Subcutaneous abdominal adipose tissue (tissue), 5 donors: ENCODE measurements at regions not wholly inside any gene's neighbourhood (a gene's known extent, or its start where the extent isn't known, plus 50 kb on each side); places are given as distances from the start of the nearest gene placed in this dataset.

ENCODE experiments used
- H3K27ac ChIP-seq: one replicate; pipeline ENCODE4 v1.7.0; 2013; ENCODE audit warnings: low read depth, mild to moderate bottlenecking, inconsistent platforms, low read length, moderate library complexity
- H3K27me3 ChIP-seq, 5 donors: one replicate each; pipeline ENCODE4 v1.7.0; 2013; ENCODE audit warnings: low read length in 5 of 5, inconsistent platforms in 1 of 5; ENCODE audit not compliant: control insufficient read depth in 5 of 5, insufficient read depth in 4 of 5
- H3K36me3 ChIP-seq, 5 donors: one replicate each; pipeline ENCODE4 v1.7.0; 2013; ENCODE audit warnings: low read length in 5 of 5; ENCODE audit not compliant: control insufficient read depth in 5 of 5, insufficient read depth in 5 of 5
- H3K4me1 ChIP-seq, 5 donors: one replicate each; pipeline ENCODE4 v1.7.0; 2013; ENCODE audit warnings: low read length in 5 of 5, mild to moderate bottlenecking in 3 of 5, moderate library complexity in 1 of 5; ENCODE audit not compliant: control insufficient read depth in 5 of 5, insufficient read depth in 5 of 5
- H3K4me3 ChIP-seq, 5 donors: one replicate each; pipeline ENCODE4 v1.7.0; 2013; ENCODE audit warnings: low read length in 5 of 5, low read depth in 1 of 5
- H3K9ac ChIP-seq, 5 donors: one replicate each; pipeline ENCODE4 v1.7.0; 2013; ENCODE audit warnings: low read length in 5 of 5, mild to moderate bottlenecking in 4 of 5, moderate library complexity in 3 of 5
- H3K9me3 ChIP-seq, 5 donors: one replicate each; pipeline ENCODE4 v1.7.0; 2013; ENCODE audit warnings: low read length in 5 of 5; ENCODE audit not compliant: control insufficient read depth in 5 of 5
- donor health status: healthy.
- donor health status: healthy.
- donor health status: healthy.
- donor health status: healthy.
- donor health status: healthy.

DNA sequence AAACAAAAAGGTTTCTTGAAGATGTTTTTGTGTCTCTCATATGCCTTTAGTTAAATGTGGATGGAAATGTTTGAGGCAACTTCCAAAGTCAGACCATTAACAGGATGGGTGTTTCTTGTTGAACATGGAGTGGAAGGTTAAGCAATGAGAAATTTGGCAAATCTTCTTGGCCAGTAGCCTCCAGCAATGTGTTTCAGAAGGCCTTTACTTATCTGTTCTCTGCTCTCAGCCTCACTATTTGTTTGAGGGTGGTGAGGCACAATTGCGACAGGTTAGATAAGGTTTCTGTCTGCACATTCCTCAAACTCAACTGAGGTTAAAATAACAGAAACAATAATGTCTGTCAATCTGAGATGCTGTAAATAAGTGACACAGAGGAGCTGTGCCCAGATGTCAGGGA lies 1019.0 kb downstream of the DIAPH3 start:
- H3K36me3 ChIP-seq: no peaks in the 10 kb centered on the region
- H3K4me1 ChIP-seq: no peaks in the 10 kb centered on the region
- no peaks in the 10 kb centered on the region for H3K9me3 ChIP-seq
- H3K27ac ChIP-seq: no peak overlapping the region
- no peak overlapping the region for H3K4me3 ChIP-seq
- H3K27me3 ChIP-seq: no peaks in the 10 kb centered on the region
- H3K9ac ChIP-seq: no peak overlapping the region

DNA sequence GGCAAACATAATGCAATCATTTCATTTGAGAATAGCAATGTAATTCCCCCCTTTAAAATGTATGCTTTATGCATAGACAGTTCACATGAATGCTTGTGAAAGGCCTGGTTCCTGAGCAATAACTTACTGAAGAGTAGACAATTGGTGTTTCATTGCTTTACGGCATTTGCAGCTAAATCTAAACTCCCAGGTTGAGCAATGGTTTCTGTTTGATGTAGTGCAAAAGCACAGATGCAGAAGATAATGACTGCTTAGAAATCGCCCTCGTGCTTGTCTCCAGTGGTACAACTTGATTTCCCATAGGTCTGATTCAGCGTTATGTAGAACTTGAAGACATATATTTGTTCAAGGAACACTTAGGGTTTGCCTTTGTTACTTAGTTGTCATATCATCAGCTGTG lies 1018.3 kb downstream of the DIAPH3 start:
- Histone ChIP-seq H3K4me1 (no peaks in the 10 kb centered on the region), H3K9me3 (no peaks in the 10 kb centered on the region), H3K9ac (no peak overlapping the region), H3K27ac (no peak overlapping the region), H3K4me3 (no peak overlapping the region), H3K36me3 (no peaks in the 10 kb centered on the region), H3K27me3 (no peaks in the 10 kb centered on the region)

DNA sequence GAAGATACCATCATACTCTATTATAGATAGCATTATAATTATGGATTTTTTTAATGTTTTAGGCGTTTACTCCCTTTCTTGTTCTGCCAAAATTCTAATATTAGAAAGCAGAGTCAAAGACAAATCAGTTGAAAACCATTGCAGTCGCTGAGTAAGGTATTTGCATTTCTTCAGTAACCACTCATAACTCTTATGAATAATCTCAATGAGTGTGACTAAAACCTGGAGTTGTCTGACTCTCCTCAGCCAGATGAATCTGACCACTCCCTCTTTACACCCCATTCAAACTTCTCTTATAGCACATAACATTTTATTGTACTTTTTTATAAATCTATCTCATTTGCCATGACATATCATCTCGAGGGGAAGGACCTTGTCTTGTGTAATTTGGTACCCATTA lies 1006.5 kb downstream of the DIAPH3 start:
- Histone ChIP-seq H3K9me3 (peaks cover 0 to 4% (median 0%) of the 10 kb centered on the region in 5 donors), H3K4me3 (no peak overlapping the region), H3K9ac (no peak overlapping the region), H3K4me1 (no peaks in the 10 kb centered on the region), H3K36me3 (no peaks in the 10 kb centered on the region), H3K27ac (no peak overlapping the region), H3K27me3 (no peaks in the 10 kb centered on the region)

DNA sequence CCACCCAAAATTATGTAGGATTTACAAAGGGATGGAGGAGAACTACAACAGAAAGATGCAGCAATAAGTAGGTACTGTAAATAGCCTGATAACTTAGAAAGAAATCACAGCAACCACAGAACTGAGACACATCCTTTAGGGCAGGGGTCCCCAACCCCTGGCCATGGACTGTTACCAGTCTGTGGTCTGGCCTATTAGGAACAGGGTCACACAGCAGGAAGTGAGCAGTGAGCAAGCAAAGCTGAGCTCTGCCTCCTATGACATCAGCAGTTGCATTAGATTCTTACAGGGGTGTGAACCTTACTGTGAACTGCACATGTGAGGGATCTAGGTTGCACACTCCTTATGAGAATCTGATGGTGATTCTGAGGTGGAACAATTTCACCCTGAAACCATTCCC lies 997.6 kb downstream of the DIAPH3 start:
- no peaks in the 10 kb centered on the region for H3K36me3 ChIP-seq
- H3K4me1 ChIP-seq: no peaks in the 10 kb centered on the region
- H3K27me3 ChIP-seq: no peaks in the 10 kb centered on the region
- no peak overlapping the region for H3K9ac ChIP-seq
- no peak overlapping the region for H3K4me3 ChIP-seq
- H3K27ac ChIP-seq: no peak overlapping the region
- H3K9me3 ChIP-seq: no peaks in the 10 kb centered on the region

DNA sequence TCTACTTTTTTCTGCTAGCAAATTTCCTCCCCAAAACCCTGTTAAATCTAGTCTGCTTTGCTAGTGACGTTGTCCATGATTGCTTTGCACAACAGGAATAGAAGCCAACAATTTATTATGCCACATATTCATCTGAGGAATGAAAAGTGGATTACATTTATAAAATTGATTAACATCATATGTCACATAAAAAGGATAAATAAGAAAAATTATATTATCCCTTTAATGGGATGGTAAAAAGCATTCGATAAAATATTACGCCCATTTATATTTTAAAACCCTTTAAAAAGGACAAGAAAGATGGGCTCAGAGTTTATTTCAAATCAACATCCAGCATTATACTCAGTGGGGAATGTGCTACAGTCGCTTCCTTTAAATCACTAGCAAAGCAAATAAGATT lies 991.7 kb downstream of the DIAPH3 start:
- H3K27me3 ChIP-seq: no peaks in the 10 kb centered on the region
- H3K27ac ChIP-seq: no peak overlapping the region
- H3K9ac ChIP-seq: no peak overlapping the region
- no peaks in the 10 kb centered on the region for H3K9me3 ChIP-seq
- H3K4me1 ChIP-seq: no peaks in the 10 kb centered on the region
- no peaks in the 10 kb centered on the region for H3K36me3 ChIP-seq
- no peak overlapping the region for H3K4me3 ChIP-seq

DNA sequence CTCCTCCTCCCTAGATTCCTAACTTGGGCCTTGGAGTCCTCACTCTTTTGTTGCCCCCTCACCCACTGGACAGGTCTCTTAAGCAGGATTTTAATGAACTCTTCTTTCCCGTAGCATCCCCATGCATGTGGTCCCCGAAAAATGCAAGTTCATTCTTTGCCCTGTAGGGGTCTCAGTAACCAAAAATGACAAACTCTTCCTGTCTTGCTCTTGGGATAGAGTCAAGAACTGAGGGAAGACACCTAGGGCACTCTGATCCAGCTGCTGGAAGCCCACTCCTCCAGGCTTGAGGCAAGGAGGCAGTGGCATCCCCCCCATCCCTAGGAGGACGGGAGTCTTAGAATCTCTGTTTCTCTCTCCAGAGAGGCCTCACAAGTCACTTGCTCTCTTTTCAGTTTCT lies 987.0 kb downstream of the DIAPH3 start:
- Histone ChIP-seq H3K9me3 (no peaks in the 10 kb centered on the region), H3K4me3 (no peak overlapping the region), H3K27me3 (no peaks in the 10 kb centered on the region), H3K36me3 (no peaks in the 10 kb centered on the region), H3K9ac (no peak overlapping the region), H3K27ac (no peak overlapping the region), H3K4me1 (no peaks in the 10 kb centered on the region)

DNA sequence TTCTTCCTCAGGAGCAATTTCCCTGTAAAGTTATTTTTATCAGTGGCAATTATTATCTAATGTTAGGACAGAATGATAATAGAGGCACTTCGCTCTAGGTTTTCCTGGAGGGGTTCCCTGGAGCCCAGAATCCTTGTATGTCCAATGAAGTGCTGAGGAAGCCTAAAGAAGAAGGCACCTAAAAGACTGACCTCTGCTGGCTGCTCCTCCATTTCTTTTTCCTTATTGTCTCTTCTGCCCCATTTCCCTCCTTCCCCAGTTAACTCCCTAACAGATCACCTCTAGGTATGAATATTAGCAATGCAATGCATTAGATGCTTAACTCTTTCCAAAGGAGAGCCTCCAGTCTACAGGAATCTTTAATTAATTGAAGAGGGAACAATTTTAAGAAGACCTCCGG lies 985.4 kb downstream of the DIAPH3 start:
- H3K27me3 ChIP-seq: no peaks in the 10 kb centered on the region
- H3K4me1 ChIP-seq: no peaks in the 10 kb centered on the region
- no peak overlapping the region for H3K27ac ChIP-seq
- H3K36me3 ChIP-seq: no peaks in the 10 kb centered on the region
- H3K9me3 ChIP-seq: no peaks in the 10 kb centered on the region
- H3K4me3 ChIP-seq: no peak overlapping the region
- H3K9ac ChIP-seq: no peak overlapping the region

DNA sequence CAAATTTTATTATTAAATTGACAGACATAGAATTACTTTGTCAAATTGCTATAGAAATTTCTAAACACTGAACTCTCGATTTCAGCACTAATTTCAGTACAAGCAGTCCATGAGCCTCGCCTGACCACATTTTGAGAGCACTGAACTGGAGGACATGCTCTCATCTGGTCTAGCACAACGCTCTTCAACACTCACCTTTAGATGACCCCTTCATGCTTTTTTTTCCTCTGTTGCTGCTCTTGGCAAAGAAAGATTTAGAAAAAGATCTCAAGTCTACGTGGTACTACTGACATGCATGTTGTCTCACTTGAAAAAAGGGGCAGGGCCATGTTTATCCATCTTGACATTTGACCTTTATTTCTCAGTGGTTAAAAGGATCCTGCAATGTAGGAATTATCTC lies 981.5 kb downstream of the DIAPH3 start:
- no peaks in the 10 kb centered on the region for H3K36me3 ChIP-seq
- H3K9me3 ChIP-seq: no peaks in the 10 kb centered on the region

DNA sequence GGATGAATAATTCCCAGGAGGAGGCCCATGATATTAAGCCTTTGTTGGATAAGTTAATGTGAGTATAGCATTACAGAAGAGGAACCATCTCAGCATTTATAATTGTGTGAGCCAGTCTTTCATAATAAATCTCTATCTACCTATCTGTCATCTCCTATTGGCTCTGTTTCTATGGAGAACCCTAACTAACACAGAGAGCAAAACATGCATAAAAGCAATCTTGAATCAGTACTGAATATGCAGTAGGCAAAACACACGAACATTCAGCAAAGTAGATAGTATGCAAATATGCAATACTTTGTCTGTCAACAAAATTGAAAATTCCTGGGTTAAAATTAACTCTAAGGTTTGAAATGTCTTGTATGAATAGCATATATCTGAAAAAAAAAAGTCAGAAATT lies 966.3 kb downstream of the DIAPH3 start:
- H3K36me3 ChIP-seq: no peaks in the 10 kb centered on the region
- no peak overlapping the region for H3K9ac ChIP-seq
- no peaks in the 10 kb centered on the region for H3K4me1 ChIP-seq
- H3K9me3 ChIP-seq: no peaks in the 10 kb centered on the region
- no peak overlapping the region for H3K4me3 ChIP-seq
- no peaks in the 10 kb centered on the region for H3K27me3 ChIP-seq
- no peak overlapping the region for H3K27ac ChIP-seq

More for the DNA sequence above, 981.5 kb downstream of the DIAPH3 start:
- Histone ChIP-seq H3K27me3 (no peaks in the 10 kb centered on the region), H3K27ac (no peak overlapping the region), H3K4me3 (no peak overlapping the region), H3K9ac (no peak overlapping the region), H3K4me1 (no peaks in the 10 kb centered on the region)

DNA sequence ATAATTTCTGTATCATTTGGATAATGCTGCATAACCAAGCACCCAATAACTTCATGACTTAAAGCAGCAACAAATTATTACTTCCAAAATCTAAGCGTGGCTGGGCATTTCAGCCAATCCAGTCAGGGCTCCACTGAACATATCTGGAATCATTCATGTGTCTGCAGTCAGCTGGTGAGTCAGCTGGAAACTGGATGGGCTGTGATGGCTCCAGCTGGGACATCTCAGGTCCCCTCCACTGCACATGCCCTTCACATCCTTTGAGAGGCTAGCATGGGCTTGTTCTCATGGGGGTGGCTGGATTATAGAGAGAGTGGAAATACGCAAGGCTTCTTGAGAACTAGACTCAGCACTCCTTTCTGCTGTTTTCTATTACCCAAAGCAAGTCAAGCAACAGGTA lies 961.9 kb downstream of the DIAPH3 start:
- Histone ChIP-seq H3K4me3 (no peak overlapping the region), H3K36me3 (no peaks in the 10 kb centered on the region), H3K9ac (no peak overlapping the region), H3K4me1 (no peaks in the 10 kb centered on the region), H3K27me3 (no peaks in the 10 kb centered on the region), H3K9me3 (peaks cover 0 to 5% (median 0%) of the 10 kb centered on the region in 5 donors), H3K27ac (no peak overlapping the region)

DNA sequence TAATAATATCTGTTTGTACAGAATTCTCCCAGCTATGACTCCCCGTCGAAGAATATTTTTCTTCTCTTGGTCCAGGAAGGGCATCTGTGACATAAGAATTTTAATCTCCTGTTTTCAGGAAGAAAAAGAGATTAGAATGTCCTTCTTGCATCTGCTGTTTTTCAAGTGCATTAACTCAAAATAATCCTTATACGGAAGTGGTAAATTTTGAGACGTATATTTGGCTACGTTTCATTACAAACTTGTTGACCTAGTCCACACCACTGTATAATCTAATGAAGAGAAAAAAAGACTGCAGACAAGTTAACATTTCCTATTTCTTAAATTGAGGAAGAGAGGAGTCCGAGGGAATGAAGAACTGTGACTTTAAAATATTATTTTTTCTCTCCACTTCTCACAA lies 959.9 kb downstream of the DIAPH3 start:
- H3K27ac ChIP-seq: no peak overlapping the region
- no peak overlapping the region for H3K9ac ChIP-seq
- no peaks in the 10 kb centered on the region for H3K4me1 ChIP-seq
- no peaks in the 10 kb centered on the region for H3K27me3 ChIP-seq
- H3K36me3 ChIP-seq: no peaks in the 10 kb centered on the region
- peaks cover 0 to 5% (median 0%) of the 10 kb centered on the region in 5 donors for H3K9me3 ChIP-seq
- no peak overlapping the region for H3K4me3 ChIP-seq
